Raji (cell line): ENCODE measurements at regions not wholly inside any gene's neighbourhood (a gene's known extent, or its start where the extent isn't known, plus 50 kb on each side); places are given as distances from the start of the nearest gene placed in this dataset.

Experiments
- POLR2A ChIP-seq: IDR thresholded peaks from 2 replicates; pipeline ENCODE4 v1.6.1; 2011; ENCODE audit warnings: low read depth, low read length, control low read depth; ENCODE audit not compliant: insufficient read depth

DNA sequence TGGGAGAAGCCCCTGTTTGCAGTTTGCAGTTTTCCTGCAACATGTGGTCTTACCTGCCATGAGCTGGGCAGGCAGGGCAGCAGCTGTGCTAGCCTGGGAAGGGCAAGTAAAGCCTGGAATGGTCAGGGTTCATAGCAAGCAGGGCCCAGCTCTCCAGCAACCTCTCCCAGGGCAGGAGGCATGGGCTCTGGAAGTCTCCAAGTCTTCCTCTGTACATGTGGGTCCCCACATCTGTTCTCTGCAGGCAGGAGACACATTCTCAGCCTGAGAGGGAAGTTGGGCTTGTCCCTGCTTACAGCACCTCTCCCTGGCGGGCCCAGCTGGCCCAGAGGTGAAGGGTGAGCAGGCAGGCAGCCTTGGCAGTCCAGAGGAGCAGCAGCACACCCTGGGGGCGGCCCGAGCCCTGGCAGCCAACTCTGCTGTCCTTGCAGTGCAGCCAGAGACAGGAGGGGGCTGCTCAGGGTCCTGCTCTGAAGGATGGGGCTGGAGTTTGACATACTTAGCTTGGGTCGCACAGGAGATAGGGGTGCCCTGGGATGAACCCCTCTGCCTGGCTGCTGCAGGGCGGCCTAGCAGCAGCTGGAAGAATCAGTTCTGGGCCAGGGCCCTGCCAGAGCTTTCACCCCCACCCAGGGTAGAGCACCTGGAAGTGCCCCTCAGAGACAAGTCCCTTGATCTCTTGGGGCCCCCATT lies 176.0 kb downstream of the MRPL14 start:
- no peak for TF ChIP-seq POLR2A

DNA sequence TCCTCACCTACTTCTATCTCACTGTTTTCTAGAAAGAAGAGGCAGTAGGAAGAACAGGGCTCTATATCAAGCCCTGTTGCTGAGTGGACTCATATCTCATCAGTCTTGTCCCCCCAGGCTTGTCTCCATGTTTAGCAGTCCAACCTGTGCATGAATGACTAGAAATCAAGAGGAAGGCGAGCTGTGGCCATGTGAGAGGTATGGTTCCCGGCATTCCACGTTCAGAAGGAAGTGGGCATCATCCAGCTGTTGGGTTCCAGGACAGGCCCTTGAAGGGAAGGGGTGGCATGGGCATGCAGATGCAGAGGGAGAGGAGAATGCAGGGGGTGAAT lies 176.6 kb downstream of the MRPL14 start:
- TF ChIP-seq POLR2A = no peak

DNA sequence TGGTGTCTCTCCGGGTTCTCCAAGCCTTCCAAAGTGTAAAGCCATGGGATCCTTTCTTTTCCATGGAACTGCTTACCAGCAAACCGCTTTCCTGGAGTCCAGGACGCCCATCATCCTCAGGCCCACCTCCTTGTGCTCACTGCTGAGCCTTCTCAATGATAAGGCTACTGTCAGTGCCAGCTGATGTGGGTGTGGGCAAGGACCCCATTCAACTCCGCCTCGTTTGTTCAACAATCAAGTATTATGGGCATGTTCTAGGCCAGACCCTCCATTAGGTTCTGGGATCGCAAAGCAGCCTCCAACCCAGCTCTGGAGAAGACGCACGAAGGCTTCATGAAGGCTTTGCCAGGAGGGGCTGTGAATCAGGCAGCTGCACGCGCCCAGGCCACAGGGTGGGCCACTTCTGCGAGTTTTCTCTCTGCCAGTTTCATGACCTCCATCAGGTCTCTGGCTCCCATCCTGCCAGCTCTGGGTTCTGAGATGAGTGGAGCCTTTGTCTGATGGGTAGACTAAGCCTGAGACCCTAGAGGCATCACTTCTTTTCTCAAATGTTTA lies 177.1 kb downstream of the MRPL14 start:
- no peak for TF ChIP-seq POLR2A

DNA sequence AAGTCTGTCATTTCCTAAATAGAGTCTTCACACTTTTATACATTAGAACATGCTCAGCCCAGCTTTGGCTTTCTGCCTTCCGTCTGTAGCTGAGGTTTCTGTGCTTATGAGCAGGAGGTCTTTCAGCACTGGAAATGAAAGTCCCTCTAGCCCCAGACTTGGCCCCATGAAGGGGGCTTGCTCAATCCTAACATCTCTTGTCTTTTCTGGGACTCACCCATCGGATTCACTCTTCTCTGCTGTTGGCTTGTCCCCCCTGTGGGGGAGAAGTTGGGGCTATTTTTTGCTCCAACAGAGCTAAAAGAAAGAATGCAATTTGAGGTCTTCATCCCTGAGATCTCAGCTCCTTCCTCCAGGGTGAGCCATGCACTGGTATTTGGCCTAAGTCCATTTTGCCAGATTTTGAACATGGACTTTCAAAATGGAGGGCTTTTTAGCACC lies 177.7 kb downstream of the MRPL14 start:
- TF ChIP-seq POLR2A = no peak

DNA sequence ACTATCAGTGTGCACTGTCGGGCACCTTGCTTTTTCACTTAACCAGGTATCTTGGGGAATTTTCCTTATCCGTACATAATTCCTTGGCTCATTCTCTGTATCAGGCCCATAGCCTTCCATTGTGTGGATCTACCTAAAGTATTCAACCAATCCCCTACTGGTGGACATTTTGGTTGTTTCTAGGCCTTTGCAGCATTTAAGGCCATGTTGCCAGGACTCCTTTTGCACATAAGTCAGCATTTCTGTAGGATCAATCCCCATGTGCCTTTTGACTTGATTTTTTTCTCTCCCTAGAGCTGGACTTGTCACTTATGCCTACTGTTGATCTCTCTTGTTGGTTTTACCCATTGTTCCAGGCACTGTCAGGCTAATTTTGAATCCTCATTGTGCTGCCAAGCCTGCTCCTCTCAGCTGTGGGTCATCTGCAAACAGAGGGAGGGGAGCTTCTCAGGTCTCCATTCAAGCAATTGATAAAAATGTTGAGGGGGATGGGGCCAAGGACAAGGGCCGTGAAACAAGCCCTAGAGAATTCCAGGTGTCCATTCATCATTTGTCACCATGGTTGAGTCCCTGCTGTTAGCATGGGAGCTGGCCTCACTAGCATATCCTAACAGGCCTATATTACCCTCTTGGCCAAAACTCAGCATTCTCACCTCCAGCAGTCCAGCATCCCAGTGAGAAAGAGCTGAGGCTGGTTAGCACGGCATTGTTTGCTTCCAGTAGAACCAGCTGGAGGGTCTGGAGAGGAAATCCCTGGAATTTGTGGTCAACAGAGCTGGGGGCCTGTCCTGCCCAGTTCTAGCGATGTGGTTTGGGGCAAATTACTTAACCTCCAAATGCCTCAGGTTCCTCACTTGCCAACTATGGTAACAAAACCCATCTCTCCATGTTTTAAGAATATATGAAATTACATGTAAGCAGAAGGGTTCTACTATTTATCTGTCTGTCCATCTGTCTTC lies 178.4 kb downstream of the MRPL14 start:
- no peak for TF ChIP-seq POLR2A

DNA sequence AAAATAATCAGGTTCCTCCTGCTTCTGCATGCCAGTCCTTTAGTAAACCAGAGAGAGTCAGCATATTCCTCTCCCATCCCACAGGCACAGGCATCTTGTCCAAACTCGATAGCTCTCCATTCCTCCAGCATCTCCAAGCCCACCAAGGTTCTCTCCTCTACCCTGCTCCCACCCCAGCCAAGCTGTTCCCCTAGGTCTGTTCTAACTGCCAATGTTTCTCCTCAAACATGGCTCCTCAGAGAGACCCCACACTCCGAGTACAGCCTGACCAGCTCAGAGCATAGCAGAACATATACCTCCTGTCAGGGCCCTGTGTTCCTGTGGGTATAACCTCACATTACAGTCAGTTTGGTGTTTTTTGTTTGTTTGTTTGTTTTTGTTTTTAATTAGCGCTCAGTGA lies 177.8 kb downstream of the VEGFA start:
- no peak for TF ChIP-seq POLR2A

DNA sequence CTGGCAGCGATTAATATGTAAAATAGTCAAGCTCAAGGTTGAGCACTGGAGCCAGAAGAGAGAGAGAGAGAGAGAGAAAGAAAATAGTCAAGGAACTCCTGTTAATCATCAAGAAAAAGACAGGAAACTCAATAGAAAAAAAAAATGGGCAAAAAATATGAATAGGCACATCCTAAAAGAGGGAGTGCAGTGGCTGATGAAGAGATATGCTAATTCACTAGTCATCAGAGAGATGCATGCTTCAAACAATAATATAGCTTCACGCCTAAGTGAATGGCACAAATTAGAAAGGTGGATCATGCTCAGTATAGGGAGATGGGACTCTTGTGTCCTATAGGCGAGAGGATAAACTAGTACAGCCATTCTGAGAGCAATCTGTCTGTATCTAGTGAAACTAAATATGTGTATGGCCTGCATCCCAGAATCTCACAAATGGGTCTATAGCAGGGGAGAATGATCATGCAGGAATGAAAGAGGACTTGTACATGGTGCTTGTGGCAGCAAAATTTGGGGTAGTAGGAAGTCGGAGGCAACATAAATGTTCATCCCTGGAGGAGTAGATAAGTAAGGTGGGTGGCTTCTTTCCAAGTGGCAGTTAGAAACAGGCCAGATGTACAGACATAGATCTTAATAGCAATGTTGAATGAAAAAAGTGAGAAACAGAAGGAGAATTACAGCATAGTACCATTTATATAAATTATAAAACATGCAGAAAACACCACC lies 176.8 kb downstream of the VEGFA start:
- no peak for TF ChIP-seq POLR2A

DNA sequence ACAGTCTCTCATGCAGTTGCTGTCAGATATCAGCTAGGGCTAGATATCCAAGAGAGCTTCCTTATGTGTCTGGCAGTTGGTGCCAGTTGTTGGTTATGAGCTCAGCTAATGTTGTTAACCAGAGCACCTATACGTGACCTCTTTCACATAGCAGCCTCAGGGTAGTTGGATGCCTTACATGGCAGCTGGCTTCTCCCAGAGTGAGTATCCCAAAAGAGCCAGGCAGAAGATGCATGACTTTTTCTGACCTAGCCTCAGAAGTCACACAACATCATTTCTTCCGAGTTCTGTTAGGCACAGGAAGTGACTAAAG lies 175.7 kb downstream of the VEGFA start:
- no peak for TF ChIP-seq POLR2A

DNA sequence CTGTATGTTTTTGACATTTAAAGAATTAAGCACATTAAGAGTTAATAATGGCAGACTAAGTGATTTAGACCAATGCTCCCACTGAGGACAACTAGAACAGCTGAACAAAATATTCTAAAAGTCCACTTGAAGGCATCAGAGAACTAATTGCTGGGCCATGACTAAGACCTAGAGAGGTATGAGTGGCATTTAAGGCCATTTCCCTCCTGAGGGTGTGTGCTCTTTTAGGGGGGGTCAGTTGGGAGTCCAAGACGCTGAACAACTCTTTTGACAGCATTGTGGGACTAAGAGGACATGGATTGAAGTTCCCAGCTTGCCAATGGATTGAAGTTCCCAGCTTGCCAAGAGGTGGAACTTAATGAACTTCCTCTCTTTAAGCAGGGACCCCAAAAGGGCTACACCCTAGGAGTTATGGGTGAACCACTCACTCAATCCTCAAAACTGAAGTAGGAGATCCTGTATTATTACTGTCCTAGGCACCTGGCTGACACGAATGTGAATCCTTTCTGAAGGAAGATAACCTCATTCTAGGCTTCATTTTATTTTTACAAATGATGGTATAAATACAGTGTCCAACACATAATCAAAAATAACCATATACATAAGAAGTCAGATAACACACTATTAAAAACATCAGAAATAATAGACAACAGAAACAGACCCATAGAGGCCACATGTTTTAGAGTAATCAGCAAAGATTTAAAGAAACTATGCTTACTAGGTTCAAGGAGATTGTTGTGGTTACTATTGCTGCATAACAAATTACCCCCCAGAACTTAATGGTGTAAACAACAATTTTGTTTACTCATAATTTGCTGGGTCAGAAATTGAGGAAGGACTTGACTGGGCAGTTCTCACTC lies 175.1 kb downstream of the VEGFA start:
- no peak for TF ChIP-seq POLR2A

DNA sequence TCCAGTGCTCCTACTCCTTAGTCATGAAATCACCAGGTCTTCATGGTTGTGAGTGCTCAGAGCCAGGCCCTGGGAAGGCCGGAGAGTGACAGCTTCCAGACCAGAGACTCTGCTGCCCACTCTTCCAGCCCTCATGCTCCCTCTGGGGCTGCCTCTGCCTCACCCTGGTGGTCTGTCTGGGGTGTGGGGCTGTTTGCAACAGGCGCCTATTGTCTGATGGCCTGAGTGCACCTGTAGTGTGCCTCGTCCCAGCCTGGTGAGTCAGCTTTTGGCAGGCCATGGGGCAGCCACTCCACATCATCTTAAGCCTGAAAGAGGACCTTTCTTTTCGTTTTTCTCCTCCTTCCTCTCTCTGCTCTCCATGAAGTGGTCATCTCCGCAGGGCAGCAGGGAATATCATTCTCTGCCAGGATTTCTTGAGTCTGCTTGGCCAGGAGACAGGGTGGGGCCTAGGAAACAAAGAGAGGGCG lies 173.8 kb downstream of the VEGFA start:
- TF ChIP-seq POLR2A = no peak

DNA sequence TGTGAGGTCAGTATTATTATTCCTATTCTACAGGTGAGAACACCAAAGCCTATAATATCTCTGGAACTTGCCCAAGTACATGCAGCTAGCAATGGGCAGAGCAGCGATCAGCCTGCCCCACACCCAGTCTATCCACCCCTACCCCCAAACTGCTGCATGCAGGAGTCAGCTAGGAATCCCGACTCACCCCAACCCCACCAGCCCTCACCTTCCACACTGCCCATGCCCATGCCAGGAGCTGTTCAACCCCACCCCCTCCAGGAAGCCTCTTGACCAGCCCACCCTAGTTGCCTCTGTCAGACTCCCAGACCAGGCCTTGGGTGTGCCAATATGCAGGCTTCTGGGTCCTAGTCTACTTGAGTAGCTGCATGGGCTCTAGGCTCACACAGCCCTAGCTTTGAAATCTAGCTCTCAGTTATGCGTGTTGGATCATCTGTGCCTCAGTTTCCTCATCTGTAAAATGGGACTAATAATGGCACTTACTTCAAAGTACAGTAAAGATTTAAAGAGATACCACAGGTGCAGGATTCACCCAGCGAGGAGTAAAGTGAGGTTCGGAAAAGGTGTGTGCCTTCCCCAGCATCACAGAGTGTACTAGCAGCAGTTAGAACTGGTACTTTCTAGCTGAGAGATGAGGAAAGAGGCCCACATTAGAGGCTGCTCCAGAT lies 173.2 kb downstream of the VEGFA start:
- no peak for TF ChIP-seq POLR2A

DNA sequence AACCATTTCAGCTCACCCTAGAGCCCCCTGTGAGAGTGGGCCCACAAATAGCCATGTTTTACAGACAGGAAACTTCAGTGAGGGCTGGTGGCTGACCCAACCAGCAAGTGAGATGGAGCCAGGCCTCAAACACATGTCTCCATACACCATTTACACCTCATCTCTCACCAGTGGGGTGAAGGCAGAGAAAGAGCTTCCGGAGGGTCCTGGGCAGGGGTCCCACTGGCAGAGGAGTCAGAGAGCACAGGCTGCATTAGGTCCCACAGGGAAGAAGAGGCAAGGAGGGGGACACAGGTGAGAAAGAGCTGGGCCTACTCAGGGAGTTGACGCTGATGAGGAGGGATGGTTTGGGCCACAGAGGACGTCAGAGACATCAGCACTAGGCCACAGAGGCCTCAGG lies 172.6 kb downstream of the VEGFA start:
- TF ChIP-seq POLR2A = no peak

DNA sequence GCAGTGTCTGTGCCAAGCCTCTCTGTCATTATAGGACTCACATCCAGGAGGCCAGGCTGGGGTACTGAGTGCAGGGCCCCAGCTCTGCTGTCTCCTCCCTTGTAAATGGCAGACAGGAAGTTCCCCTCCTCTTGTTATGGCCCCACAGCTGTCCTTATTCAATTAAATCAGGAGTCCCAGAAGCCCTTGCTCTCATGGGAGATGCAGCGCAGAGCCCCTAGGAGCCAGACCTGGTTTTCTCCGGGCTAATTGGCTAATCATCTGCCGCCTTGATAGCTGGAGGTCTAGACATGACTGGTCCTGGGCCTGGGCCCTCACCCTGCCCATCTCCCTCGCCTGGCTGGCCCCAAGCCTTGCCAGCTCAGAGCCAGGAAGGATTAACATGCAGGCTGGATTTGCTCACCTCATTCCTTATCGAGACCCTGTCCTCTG lies 172.0 kb downstream of the VEGFA start:
- no peak for TF ChIP-seq POLR2A

DNA sequence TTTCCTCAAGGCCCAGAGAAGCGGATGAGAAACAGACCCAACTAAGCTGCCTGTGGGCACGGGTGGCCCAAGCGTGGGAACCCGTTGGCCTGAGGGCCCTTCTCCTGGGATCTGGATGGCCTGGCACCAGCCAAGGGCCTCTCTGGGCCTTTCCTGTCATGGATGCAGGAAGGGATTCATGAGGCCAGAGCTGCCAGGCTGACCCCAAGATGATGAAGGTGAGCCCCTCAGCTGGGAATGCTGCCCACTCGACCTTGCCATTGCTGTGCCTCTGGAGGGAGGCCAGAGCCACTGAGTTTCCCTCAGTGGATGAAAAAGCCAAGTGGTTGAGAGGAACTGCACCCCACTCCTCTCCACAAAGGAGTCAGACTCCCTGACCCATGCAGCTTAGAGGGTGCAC lies 171.2 kb downstream of the VEGFA start:
- TF ChIP-seq POLR2A = no peak

DNA sequence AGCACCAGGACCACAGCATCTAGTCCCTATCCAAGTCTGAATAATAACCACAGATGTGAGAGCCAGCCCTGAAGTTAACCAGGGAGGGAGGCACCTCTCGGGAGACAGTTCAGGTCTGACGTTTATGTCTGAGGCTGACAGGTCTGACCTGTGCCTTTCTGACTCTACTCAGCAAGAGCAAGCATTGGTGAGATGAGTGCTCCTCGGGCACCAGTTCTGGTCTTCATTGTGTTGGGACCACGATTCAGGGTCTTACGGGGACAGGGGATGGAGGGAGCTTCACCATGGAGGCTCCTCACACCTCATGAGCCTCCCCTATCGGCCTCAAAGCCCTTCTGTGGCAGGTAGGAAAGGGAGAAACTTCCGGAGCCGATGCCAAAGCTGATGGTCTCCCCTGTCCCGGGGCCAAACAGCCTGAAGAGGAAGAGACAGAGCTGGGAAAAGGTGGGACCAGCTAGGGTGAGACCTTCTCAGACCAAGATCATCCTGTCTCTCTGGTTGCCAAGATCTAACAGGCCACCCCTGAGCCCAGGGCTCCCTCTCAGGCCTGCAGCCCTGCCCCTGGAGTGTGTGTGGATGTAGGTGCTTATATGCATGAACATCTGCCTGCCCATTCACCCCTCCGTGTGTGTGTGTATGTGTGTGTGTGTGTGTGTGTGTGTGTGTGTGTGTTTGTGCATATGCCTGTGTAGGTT lies 170.5 kb downstream of the VEGFA start:
- no peak for TF ChIP-seq POLR2A
